HEK293T (cell line): ENCODE measurements at regions not wholly inside any gene's neighbourhood (a gene's known extent, or its start where the extent isn't known, plus 50 kb on each side); places are given as distances from the start of the nearest gene placed in this dataset.
"Not testable (repeated sequence)": the region's sequence is repeated elsewhere in the genome, so short reads cannot be mapped to it uniquely, and the experiment has no call there.

ENCODE experiments used
- BHLHE40 ChIP-seq: fragments of 450-650 bp; IDR thresholded peaks from 2 replicates; pipeline ENCODE4 v1.6.1; 2016; ENCODE audit warnings: mild to moderate bottlenecking, moderate library complexity, borderline replicate concordance
- ELF4 ChIP-seq: fragments of 450-650 bp; IDR thresholded peaks from 2 replicates; pipeline ENCODE4 v1.6.1; 2017; ENCODE audit warnings: antibody characterized with exemption
- FOXA1 ChIP-seq: fragments of 450-650 bp; IDR thresholded peaks from 2 replicates; pipeline ENCODE4 v1.6.1; 2016; ENCODE audit warnings: mild to moderate bottlenecking
- FOXK2 ChIP-seq: fragments of 450-650 bp; IDR thresholded peaks from 2 replicates; pipeline ENCODE4 v1.6.1; 2016; ENCODE audit warnings: mild to moderate bottlenecking
- FOXM1 ChIP-seq: fragments of 450-650 bp; IDR thresholded peaks from 2 replicates; pipeline ENCODE4 v1.6.1; 2017; ENCODE audit warnings: mild to moderate bottlenecking, borderline replicate concordance
- PKNOX1 ChIP-seq: fragments of 450-650 bp; IDR thresholded peaks from 2 replicates; pipeline ENCODE4 v1.6.1; 2016
- SUZ12 ChIP-seq: fragments of 450-650 bp; IDR thresholded peaks from 2 replicates; pipeline ENCODE4 v1.6.1; 2016; ENCODE audit warnings: mild to moderate bottlenecking
- ZNF384 ChIP-seq: fragments of 450-650 bp; IDR thresholded peaks from 2 replicates; pipeline ENCODE4 v1.6.1; 2016

DNA sequence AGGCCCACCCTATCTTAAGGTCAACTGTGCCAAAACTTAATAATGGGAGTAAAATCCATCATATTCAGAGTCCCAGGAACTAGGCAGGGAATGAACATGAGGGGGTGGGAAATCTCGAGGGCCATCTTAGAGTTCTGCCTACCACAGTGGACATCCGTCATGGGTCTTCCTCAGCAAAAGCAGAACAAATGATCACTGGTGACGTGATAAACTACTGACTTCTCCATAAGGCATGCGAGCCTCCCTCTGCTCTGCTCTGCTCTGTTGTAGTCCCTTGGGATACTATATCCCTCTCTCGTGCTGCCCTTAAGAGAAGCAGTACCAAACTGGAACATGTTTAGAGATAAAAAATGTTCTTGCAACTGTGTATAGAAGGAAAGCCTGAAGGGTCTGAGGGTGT, 603.8 kb downstream of the TTLL7 start:
- TF ChIP-seq SUZ12, PKNOX1, FOXM1, BHLHE40, ZNF384, ELF4, FOXA1, FOXK2: not testable (repeated sequence)
